ENCODE measurements at regions not wholly inside any gene's neighbourhood (a gene's known extent, or its start where the extent isn't known, plus 50 kb on each side); places are given as distances from the start of the nearest gene placed in this dataset.

DNA sequence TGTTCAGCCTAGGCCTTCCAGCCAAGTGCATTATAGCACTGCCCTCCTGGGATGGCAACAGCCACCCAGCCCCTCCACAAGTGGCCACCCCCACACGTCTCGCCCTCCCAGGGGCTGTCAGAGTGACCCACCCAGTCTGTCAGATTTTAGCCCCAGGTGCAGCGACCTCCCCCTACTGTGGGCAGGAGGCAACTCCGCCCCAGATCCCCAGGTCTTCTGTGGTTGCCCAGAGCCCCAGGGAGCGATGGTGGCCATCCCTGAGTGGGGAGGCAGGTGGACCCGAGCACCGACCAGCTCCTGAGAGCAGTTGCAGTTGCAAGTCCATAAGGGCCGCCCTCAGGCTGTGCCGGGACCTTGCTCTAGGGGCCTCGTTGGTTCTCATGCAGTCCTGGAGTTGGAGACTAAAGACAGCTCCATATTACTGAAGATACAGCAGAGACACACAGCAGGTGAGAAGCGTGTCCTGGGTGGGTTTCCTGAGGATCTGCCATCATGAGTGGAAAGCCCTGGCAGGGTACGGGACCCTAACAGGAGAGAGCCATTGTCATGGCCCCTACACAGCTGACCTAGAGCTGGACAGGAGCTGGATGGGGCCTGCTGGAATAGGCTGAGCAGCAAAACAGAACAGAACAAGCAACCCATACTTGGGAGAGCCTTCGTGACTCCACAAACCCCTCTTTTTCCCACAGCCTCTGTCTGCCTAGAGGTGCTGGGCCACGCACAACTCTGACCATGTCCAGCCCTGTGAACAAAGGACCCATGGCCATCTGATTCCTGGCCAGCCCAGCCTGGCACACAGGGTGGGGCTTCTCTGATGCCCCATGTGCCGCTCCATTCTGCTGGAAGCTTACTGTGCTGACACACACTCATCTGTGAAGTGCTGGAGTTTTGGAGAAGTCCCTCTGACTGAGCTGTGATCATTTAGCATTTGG lies 110.3 kb upstream of the ALDH1A3 start:
- WGBS: 92% methylated on average over 15 of the region's 15 CpGs
- H4K8ac ChIP-seq (ENCODE audit: low read length): no peak overlapping the region
- no peak for DNase-seq
- H3K18ac ChIP-seq (ENCODE audit: low read depth in 1 of 2, low read length in 2 of 2): no peak overlapping the region
- no peak overlapping the region for H3K9ac ChIP-seq (ENCODE audit: low read length)
- H2BK12ac ChIP-seq (ENCODE audit: low read length in 2 of 2): peak overlapping the region in 1 of 2 experiments; percentile 47
- H2BK120ac ChIP-seq (ENCODE audit: low read depth, low read length): no peak overlapping the region
- no peak overlapping the region for H3K23ac ChIP-seq (ENCODE audit: low read length in 2 of 2)
- H3K9me3 ChIP-seq (ENCODE audit: control insufficient read depth, low read length): no peaks in the 10 kb centered on the region
- no peak overlapping the region for H3K4ac ChIP-seq (ENCODE audit: low read depth in 1 of 2, low read length in 2 of 2)
- H2AK5ac ChIP-seq (ENCODE audit: low read length, severe bottlenecking): no peak overlapping the region
- H3K4me2 ChIP-seq (ENCODE audit: low read length, poor library complexity, severe bottlenecking): no peak overlapping the region
- no peak overlapping the region for H2AFZ ChIP-seq (ENCODE audit: low read depth, low read length)
- no peak overlapping the region for H2BK15ac ChIP-seq (ENCODE audit: low read depth, poor library complexity, severe bottlenecking)
- peaks cover 7% of the 10 kb centered on the region for H3K4me1 ChIP-seq (ENCODE audit: control insufficient read depth, insufficient read depth, low read depth, low read length)
- no peaks in the 10 kb centered on the region for H3K36me3 ChIP-seq (ENCODE audit: control insufficient read depth in 1 of 2, insufficient read depth in 2 of 2, low read depth in 1 of 2, low read length in 2 of 2)
- H2BK5ac ChIP-seq (ENCODE audit: low read depth, low read length, poor library complexity, severe bottlenecking): no peak overlapping the region
- no peaks in the 10 kb centered on the region for H3K79me1 ChIP-seq (replicated peaks; ENCODE audit: low read length, poor library complexity, severe bottlenecking)
- H3K14ac ChIP-seq (ENCODE audit: low read length in 2 of 2): peak overlapping the region in 1 of 2 experiments; percentile 28
- H3K27me3 ChIP-seq (ENCODE audit: control insufficient read depth in 1 of 2, insufficient read depth in 1 of 2, low read length in 2 of 2): peaks cover 0 to 8% of the 10 kb centered on the region in 2 experiments
- H4K91ac ChIP-seq (ENCODE audit: low read length): no peak overlapping the region
- H3K4me3 ChIP-seq (ENCODE audit: insufficient read depth in 1 of 2, low read depth in 1 of 2, low read length in 2 of 2): no peak overlapping the region
- H3K27ac ChIP-seq (ENCODE audit: low read length, poor library complexity, severe bottlenecking): no peak overlapping the region

DNA sequence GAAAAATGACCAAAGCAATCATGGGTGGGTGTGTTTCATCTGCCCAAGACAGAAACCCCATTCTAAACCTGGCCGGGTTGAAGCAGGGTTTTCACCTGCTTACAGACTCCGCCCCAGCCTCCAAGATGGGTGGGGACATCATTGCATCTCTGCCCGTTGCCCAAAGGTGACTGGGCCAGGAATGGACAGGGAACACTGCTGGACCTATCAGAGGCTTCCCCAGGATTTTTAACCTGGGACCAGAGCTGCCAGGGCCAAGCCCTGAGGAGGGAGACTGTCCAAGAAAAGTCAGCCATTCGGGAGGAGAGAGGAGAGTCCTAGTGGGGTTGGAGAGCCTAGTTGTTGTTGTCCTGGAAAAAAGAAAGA lies 109.7 kb upstream of the ALDH1A3 start:
- no peak overlapping the region for H2BK15ac ChIP-seq (ENCODE audit: low read depth, poor library complexity, severe bottlenecking)
- 91% methylated on average over 4 of the region's 4 CpGs for WGBS

GRCh38 chr15:100770661-100771584 lies 108.7 kb upstream of the ALDH1A3 start:
- WGBS: 96% methylated on average over 10 of the region's 12 CpGs
- Histone ChIP-seq H2BK120ac (ENCODE audit: low read depth, low read length) (no peak overlapping the region), H2BK12ac (ENCODE audit: low read length in 2 of 2) (no peak overlapping the region)

More for the DNA sequence above, 109.7 kb upstream of the ALDH1A3 start:
- Histone ChIP-seq H3K27ac (ENCODE audit: low read length, poor library complexity, severe bottlenecking) (no peak overlapping the region), H2BK5ac (ENCODE audit: low read depth, low read length, poor library complexity, severe bottlenecking) (no peak overlapping the region), H2BK120ac (ENCODE audit: low read depth, low read length) (no peak overlapping the region), H4K8ac (ENCODE audit: low read length) (no peak overlapping the region), H2AFZ (ENCODE audit: low read depth, low read length) (no peak overlapping the region), H3K9me3 (ENCODE audit: control insufficient read depth, low read length) (no peaks in the 10 kb centered on the region), H3K4me3 (ENCODE audit: insufficient read depth in 1 of 2, low read depth in 1 of 2, low read length in 2 of 2) (no peak overlapping the region), H3K4me2 (ENCODE audit: low read length, poor library complexity, severe bottlenecking) (no peak overlapping the region), H3K23ac (ENCODE audit: low read length in 2 of 2) (no peak overlapping the region), H2BK12ac (ENCODE audit: low read length in 2 of 2) (no peak overlapping the region), H4K91ac (ENCODE audit: low read length) (no peak overlapping the region), H3K9ac (ENCODE audit: low read length) (no peak overlapping the region), H3K27me3 (ENCODE audit: control insufficient read depth in 1 of 2, insufficient read depth in 1 of 2, low read length in 2 of 2) (peaks cover 0 to 8% of the 10 kb centered on the region in 2 experiments), H3K14ac (ENCODE audit: low read length in 2 of 2) (no peak overlapping the region), H2AK5ac (ENCODE audit: low read length, severe bottlenecking) (no peak overlapping the region), H3K18ac (ENCODE audit: low read depth in 1 of 2, low read length in 2 of 2) (no peak overlapping the region), H3K36me3 (ENCODE audit: control insufficient read depth in 1 of 2, insufficient read depth in 2 of 2, low read depth in 1 of 2, low read length in 2 of 2) (no peaks in the 10 kb centered on the region), H3K79me1 (replicated peaks; ENCODE audit: low read length, poor library complexity, severe bottlenecking) (no peaks in the 10 kb centered on the region), H3K4ac (ENCODE audit: low read depth in 1 of 2, low read length in 2 of 2) (no peak overlapping the region), H3K4me1 (ENCODE audit: control insufficient read depth, insufficient read depth, low read depth, low read length) (peaks cover 7% of the 10 kb centered on the region)
- no peak for DNase-seq

GRCh38 chr15:100771746-100772145 lies 107.9 kb upstream of the ALDH1A3 start:
- Histone ChIP-seq H2AK5ac (ENCODE audit: low read length, severe bottlenecking) (no peak overlapping the region), H3K4ac (ENCODE audit: low read depth in 1 of 2, low read length in 2 of 2) (no peak overlapping the region)
- 42% methylated on average over 2 of the region's 4 CpGs for WGBS

More at GRCh38 chr15:100770661-100771584, 108.7 kb upstream of the ALDH1A3 start:
- H3K9ac ChIP-seq (ENCODE audit: low read length): no peak overlapping the region
- no peak overlapping the region for H3K23ac ChIP-seq (ENCODE audit: low read length in 2 of 2)
- peak overlapping the region; percentile 6 for H4K8ac ChIP-seq (ENCODE audit: low read length)
- peak overlapping the region in 1 of 2 experiments; percentile 37 for H3K18ac ChIP-seq (ENCODE audit: low read depth in 1 of 2, low read length in 2 of 2)
- no peak for DNase-seq
- H3K4ac ChIP-seq (ENCODE audit: low read depth in 1 of 2, low read length in 2 of 2): no peak overlapping the region
- no peak overlapping the region for H3K4me2 ChIP-seq (ENCODE audit: low read length, poor library complexity, severe bottlenecking)
- H3K14ac ChIP-seq (ENCODE audit: low read length in 2 of 2): no peak overlapping the region
- H3K36me3 ChIP-seq (ENCODE audit: control insufficient read depth in 1 of 2, insufficient read depth in 2 of 2, low read depth in 1 of 2, low read length in 2 of 2): no peaks in the 10 kb centered on the region
- H3K79me1 ChIP-seq (replicated peaks; ENCODE audit: low read length, poor library complexity, severe bottlenecking): no peaks in the 10 kb centered on the region
- peak overlapping the region; percentile 56 for H4K91ac ChIP-seq (ENCODE audit: low read length)
- no peak overlapping the region for H3K27ac ChIP-seq (ENCODE audit: low read length, poor library complexity, severe bottlenecking)
- no peak overlapping the region for H2AFZ ChIP-seq (ENCODE audit: low read depth, low read length)
- peaks cover 2% of the 10 kb centered on the region for H3K4me1 ChIP-seq (ENCODE audit: control insufficient read depth, insufficient read depth, low read depth, low read length)
- no peak overlapping the region for H2BK15ac ChIP-seq (ENCODE audit: low read depth, poor library complexity, severe bottlenecking)
- H2BK5ac ChIP-seq (ENCODE audit: low read depth, low read length, poor library complexity, severe bottlenecking): no peak overlapping the region
- no peaks in the 10 kb centered on the region for H3K9me3 ChIP-seq (ENCODE audit: control insufficient read depth, low read length)
- no peak overlapping the region for H2AK5ac ChIP-seq (ENCODE audit: low read length, severe bottlenecking)
- no peak overlapping the region for H3K4me3 ChIP-seq (ENCODE audit: insufficient read depth in 1 of 2, low read depth in 1 of 2, low read length in 2 of 2)
- H3K27me3 ChIP-seq (ENCODE audit: control insufficient read depth in 1 of 2, insufficient read depth in 1 of 2, low read length in 2 of 2): peaks cover 0 to 8% of the 10 kb centered on the region in 2 experiments

More at GRCh38 chr15:100771746-100772145, 107.9 kb upstream of the ALDH1A3 start:
- Histone ChIP-seq H4K8ac (ENCODE audit: low read length) (peak overlapping the region; percentile 57), H3K27ac (ENCODE audit: low read length, poor library complexity, severe bottlenecking) (no peak overlapping the region), H3K4me3 (ENCODE audit: insufficient read depth in 1 of 2, low read depth in 1 of 2, low read length in 2 of 2) (no peak overlapping the region), H3K9ac (ENCODE audit: low read length) (no peak overlapping the region), H3K4me1 (ENCODE audit: control insufficient read depth, insufficient read depth, low read depth, low read length) (no peaks in the 10 kb centered on the region), H3K23ac (ENCODE audit: low read length in 2 of 2) (no peak overlapping the region), H2BK5ac (ENCODE audit: low read depth, low read length, poor library complexity, severe bottlenecking) (no peak overlapping the region), H3K18ac (ENCODE audit: low read depth in 1 of 2, low read length in 2 of 2) (peak overlapping the region in 1 of 2 experiments; percentile 46), H2BK120ac (ENCODE audit: low read depth, low read length) (no peak overlapping the region), H2BK12ac (ENCODE audit: low read length in 2 of 2) (peak overlapping the region in 1 of 2 experiments; percentile 33), H3K4me2 (ENCODE audit: low read length, poor library complexity, severe bottlenecking) (no peak overlapping the region), H3K27me3 (ENCODE audit: control insufficient read depth in 1 of 2, insufficient read depth in 1 of 2, low read length in 2 of 2) (peaks cover 0 to 4% of the 10 kb centered on the region in 2 experiments), H3K36me3 (ENCODE audit: control insufficient read depth in 1 of 2, insufficient read depth in 2 of 2, low read depth in 1 of 2, low read length in 2 of 2) (no peaks in the 10 kb centered on the region), H3K9me3 (ENCODE audit: control insufficient read depth, low read length) (no peaks in the 10 kb centered on the region), H4K91ac (ENCODE audit: low read length) (no peak overlapping the region), H3K14ac (ENCODE audit: low read length in 2 of 2) (no peak overlapping the region), H3K79me1 (replicated peaks; ENCODE audit: low read length, poor library complexity, severe bottlenecking) (no peaks in the 10 kb centered on the region), H2AFZ (ENCODE audit: low read depth, low read length) (no peak overlapping the region), H2BK15ac (ENCODE audit: low read depth, poor library complexity, severe bottlenecking) (no peak overlapping the region)
- no peak for DNase-seq

Data from mesenchymal stem cell (in vitro differentiated cells and primary cell).